GM18861 (cell line): ENCODE measurements at regions not wholly inside any gene's neighbourhood (a gene's known extent, or its start where the extent isn't known, plus 50 kb on each side); places are given as distances from the start of the nearest gene placed in this dataset.

Experiments
- ATAC-seq: cut with Tn5 transposase; IDR thresholded peaks from one replicate; pipeline ENCODE4 v1.9.1; 2021; ENCODE audit not compliant: unreplicated experiment

GRCh38 chr3:117434661-117435412 lies 725.3 kb downstream of the TUSC7 start:
- ATAC-seq: no peak

GRCh38 chr3:117435506-117435905 lies 725.9 kb downstream of the TUSC7 start:
- no peak for ATAC-seq

- no peak for ATAC-seq
Measured at GRCh38 chr3:117439812-117440211, 730.2 kb downstream of the TUSC7 start.

- ATAC-seq: no peak
Measured at GRCh38 chr3:117441851-117442250, 732.3 kb downstream of the TUSC7 start.

GRCh38 chr3:117442566-117442965 lies 733.0 kb downstream of the TUSC7 start:
- ATAC-seq: no peak

GRCh38 chr3:117443014-117443413 lies 733.4 kb downstream of the TUSC7 start:
- ATAC-seq: no peak

GRCh38 chr3:117444175-117444574 lies 734.6 kb downstream of the TUSC7 start:
- ATAC-seq: no peak

- no peak for ATAC-seq
Measured at GRCh38 chr3:117447419-117447818, 737.8 kb downstream of the TUSC7 start.

GRCh38 chr3:117450026-117450425 lies 740.4 kb downstream of the TUSC7 start:
- ATAC-seq: no peak

GRCh38 chr3:117454254-117454653 lies 744.7 kb downstream of the TUSC7 start:
- ATAC-seq: no peak

- no peak for ATAC-seq
Measured at GRCh38 chr3:117454908-117455307, 745.3 kb downstream of the TUSC7 start.

GRCh38 chr3:117455782-117456181 lies 746.2 kb downstream of the TUSC7 start:
- ATAC-seq: no peak

GRCh38 chr3:117463276-117464115 lies 753.9 kb downstream of the TUSC7 start:
- ATAC-seq: no peak

GRCh38 chr3:117471831-117472230 lies 762.3 kb downstream of the TUSC7 start:
- no peak for ATAC-seq

- ATAC-seq: no peak
Measured at GRCh38 chr3:117473981-117474538, 764.5 kb downstream of the TUSC7 start.

GRCh38 chr3:117476572-117476971 lies 767.0 kb downstream of the TUSC7 start:
- no peak for ATAC-seq

GRCh38 chr3:117477214-117477755 lies 767.7 kb downstream of the TUSC7 start:
- no peak for ATAC-seq

GRCh38 chr3:117479095-117479494 lies 769.5 kb downstream of the TUSC7 start:
- peak; percentile 71 for ATAC-seq

GRCh38 chr3:117480525-117480924 lies 770.9 kb downstream of the TUSC7 start:
- no peak for ATAC-seq

- ATAC-seq: no peak
Measured at GRCh38 chr3:117480972-117481371, 771.4 kb downstream of the TUSC7 start.

- no peak for ATAC-seq
Measured at GRCh38 chr3:117483839-117484238, 774.3 kb downstream of the TUSC7 start.

GRCh38 chr3:117485841-117486240 lies 776.3 kb downstream of the TUSC7 start:
- peak; percentile 42 for ATAC-seq
